ENCODE measurements at regions not wholly inside any gene's neighbourhood (a gene's known extent, or its start where the extent isn't known, plus 50 kb on each side); places are given as distances from the start of the nearest gene placed in this dataset.

DNA sequence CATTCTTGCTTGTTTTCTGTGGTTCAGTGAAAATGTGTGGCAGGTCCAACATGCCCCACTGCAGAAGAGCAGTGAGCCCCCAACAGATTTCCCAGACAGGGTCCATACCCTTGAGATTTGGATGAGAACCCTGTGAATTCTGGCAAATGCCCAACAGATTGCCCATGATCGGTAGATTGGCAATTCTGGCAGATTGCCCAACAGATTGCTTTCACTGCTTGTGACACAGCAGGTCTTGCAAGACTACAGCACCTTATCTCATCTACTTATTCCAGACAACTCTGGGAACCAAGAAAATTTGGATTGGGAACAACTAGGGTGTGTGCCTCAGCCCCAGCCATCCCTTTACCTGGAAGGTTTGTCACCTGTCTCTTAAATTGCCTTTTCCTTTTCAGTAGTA lies 143.7 kb upstream of the COL1A2 start:
- Histone ChIP-seq H3K36me3 (ENCODE audit: control insufficient read depth, insufficient read depth, low read length) (no peaks in the 10 kb centered on the region), H2AFZ (replicated peaks; ENCODE audit: low read length, poor library complexity) (no peak overlapping the region), H4K5ac (ENCODE audit: low read depth, low read length) (no peak overlapping the region), H2AK9ac (replicated peaks; ENCODE audit: low read depth, low read length, poor library complexity) (no peak overlapping the region), H3K4me2 (ENCODE audit: low read depth, low read length) (no peak overlapping the region), H3K56ac (ENCODE audit: extremely low read depth, insufficient read depth, low read length) (no peak overlapping the region), H3K18ac (ENCODE audit: low read depth, low read length) (no peak overlapping the region), H2AK5ac (ENCODE audit: low read depth, low read length) (no peak overlapping the region), H3K4me3 (ENCODE audit: insufficient read depth, low read depth, low read length) (no peak overlapping the region), H4K20me1 (ENCODE audit: insufficient read depth, low read length) (no peaks in the 10 kb centered on the region), H4K91ac (ENCODE audit: insufficient read depth, low read depth, low read length) (no peak overlapping the region), H3K9me1 (ENCODE audit: insufficient read depth, low read length) (no peaks in the 10 kb centered on the region), H3K14ac (replicated peaks; ENCODE audit: low read depth, low read length) (no peak overlapping the region), H3K4ac (ENCODE audit: low read depth, low read length) (no peak overlapping the region), H3K23ac (ENCODE audit: low read depth, low read length) (no peak overlapping the region), H3K9me3 (ENCODE audit: control insufficient read depth, insufficient read depth, low read length) (no peaks in the 10 kb centered on the region), H2BK15ac (ENCODE audit: low read depth, low read length) (no peak overlapping the region), H3K4me1 (ENCODE audit: control insufficient read depth, insufficient read depth, low read length) (no peaks in the 10 kb centered on the region), H3K27me3 (ENCODE audit: control insufficient read depth, insufficient read depth, low read length) (peaks cover 2% of the 10 kb centered on the region; the same call in 1 of the 2 replicates), H3K27ac (ENCODE audit: insufficient read depth, low read length) (no peak overlapping the region), H2BK20ac (ENCODE audit: low read depth, low read length) (no peak overlapping the region), H2BK120ac (ENCODE audit: low read depth, low read length) (no peak overlapping the region), H3K9ac (ENCODE audit: low read depth, low read length) (no peak overlapping the region), H2BK5ac (ENCODE audit: low read depth, low read length, poor library complexity, severe bottlenecking) (no peak overlapping the region), H4K8ac (ENCODE audit: low read depth in 2 of 2, low read length in 2 of 2) (no peak overlapping the region), H3K79me1 (ENCODE audit: low read depth in 1 of 2, low read length in 2 of 2) (no peaks in the 10 kb centered on the region)
- ChIA-PET CTCF (no interaction called here), POLR2A (ENCODE audit: unreplicated experiment) (no interaction called here)
- dilution Hi-C loops (cut with HindIII; ENCODE audit: low sequenced_read_pairs, unreplicated experiment): no loop called here
- in situ Hi-C loops (cut with MboI; ENCODE audit: low sequenced_read_pairs): loop anchor here (25.0 kb wide), 1 partner anchor 986 kb away; no protein-coding TSS in a partner anchor
- ATAC-seq (ENCODE audit: low read depth) (no peak), DNase-seq (no peak)
- no CpG with 5 or more reads among the region's 1 CpG for WGBS, 2 experiments (ENCODE audit: extremely low coverage in 2 of 2, insufficient read length in 1 of 2)
- no TSS peak for BruUV-seq (replicated peaks)
- no peak for TF ChIP-seq CEBPB (IDR thresholded peaks at IDR 0.05; ENCODE audit: low read depth, low read length)
- TF ChIP-seq NFE2L2 (IDR thresholded peaks at IDR 0.05; ENCODE audit: low read depth, low read length): no peak
- TF ChIP-seq FOS (IDR thresholded peaks at IDR 0.05; ENCODE audit: low read depth, low read length): no peak
- no peak for TF ChIP-seq RFX5 (IDR thresholded peaks at IDR 0.05; ENCODE audit: low read depth, low read length)
- TF ChIP-seq, protein P1, sequence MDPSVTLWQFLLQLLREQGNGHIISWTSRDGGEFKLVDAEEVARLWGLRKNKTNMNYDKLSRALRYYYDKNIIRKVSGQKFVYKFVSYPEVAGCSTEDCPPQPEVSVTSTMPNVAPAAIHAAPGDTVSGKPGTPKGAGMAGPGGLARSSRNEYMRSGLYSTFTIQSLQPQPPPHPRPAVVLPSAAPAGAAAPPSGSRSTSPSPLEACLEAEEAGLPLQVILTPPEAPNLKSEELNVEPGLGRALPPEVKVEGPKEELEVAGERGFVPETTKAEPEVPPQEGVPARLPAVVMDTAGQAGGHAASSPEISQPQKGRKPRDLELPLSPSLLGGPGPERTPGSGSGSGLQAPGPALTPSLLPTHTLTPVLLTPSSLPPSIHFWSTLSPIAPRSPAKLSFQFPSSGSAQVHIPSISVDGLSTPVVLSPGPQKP (IDR thresholded peaks at IDR 0.05; ENCODE audit: borderline replicate concordance, low read depth, low read length): no peak
- TF ChIP-seq, protein P2, sequence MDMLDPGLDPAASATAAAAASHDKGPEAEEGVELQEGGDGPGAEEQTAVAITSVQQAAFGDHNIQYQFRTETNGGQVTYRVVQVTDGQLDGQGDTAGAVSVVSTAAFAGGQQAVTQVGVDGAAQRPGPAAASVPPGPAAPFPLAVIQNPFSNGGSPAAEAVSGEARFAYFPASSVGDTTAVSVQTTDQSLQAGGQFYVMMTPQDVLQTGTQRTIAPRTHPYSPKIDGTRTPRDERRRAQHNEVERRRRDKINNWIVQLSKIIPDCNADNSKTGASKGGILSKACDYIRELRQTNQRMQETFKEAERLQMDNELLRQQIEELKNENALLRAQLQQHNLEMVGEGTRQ (IDR thresholded peaks at IDR 0.05; ENCODE audit: low read depth, low read length): no peak
- TF ChIP-seq MAZ (IDR thresholded peaks at IDR 0.05; ENCODE audit: borderline replicate concordance, low read depth, low read length): no peak
- no peak for TF ChIP-seq MAFK (IDR thresholded peaks at IDR 0.05; ENCODE audit: low read depth, low read length)
- TF ChIP-seq, protein P3, sequence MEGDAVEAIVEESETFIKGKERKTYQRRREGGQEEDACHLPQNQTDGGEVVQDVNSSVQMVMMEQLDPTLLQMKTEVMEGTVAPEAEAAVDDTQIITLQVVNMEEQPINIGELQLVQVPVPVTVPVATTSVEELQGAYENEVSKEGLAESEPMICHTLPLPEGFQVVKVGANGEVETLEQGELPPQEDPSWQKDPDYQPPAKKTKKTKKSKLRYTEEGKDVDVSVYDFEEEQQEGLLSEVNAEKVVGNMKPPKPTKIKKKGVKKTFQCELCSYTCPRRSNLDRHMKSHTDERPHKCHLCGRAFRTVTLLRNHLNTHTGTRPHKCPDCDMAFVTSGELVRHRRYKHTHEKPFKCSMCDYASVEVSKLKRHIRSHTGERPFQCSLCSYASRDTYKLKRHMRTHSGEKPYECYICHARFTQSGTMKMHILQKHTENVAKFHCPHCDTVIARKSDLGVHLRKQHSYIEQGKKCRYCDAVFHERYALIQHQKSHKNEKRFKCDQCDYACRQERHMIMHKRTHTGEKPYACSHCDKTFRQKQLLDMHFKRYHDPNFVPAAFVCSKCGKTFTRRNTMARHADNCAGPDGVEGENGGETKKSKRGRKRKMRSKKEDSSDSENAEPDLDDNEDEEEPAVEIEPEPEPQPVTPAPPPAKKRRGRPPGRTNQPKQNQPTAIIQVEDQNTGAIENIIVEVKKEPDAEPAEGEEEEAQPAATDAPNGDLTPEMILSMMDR (conservative IDR thresholded peaks at IDR 0.05; ENCODE audit: low read depth, low read length): no peak
- no peak for TF ChIP-seq RCOR1 (IDR thresholded peaks at IDR 0.05; ENCODE audit: insufficient replicate concordance, low read length)
- no peak for TF ChIP-seq CHD1 (IDR thresholded peaks at IDR 0.05; ENCODE audit: low read depth, low read length)
- TF ChIP-seq MXI1 (IDR thresholded peaks at IDR 0.05; ENCODE audit: borderline replicate concordance, low read depth, low read length): no peak
- no peak for TF ChIP-seq SMC3 (IDR thresholded peaks at IDR 0.05; ENCODE audit: low read depth, low read length)
- no peak for TF ChIP-seq RAD21 (IDR thresholded peaks at IDR 0.05; ENCODE audit: low read length)
- no peak for TF ChIP-seq POLR2A (IDR thresholded peaks at IDR 0.05; ENCODE audit: low read depth, low read length)
- no peak for TF ChIP-seq BHLHE40 (IDR thresholded peaks at IDR 0.05; ENCODE audit: low read depth, low read length)
- intact Hi-C loops (cut with micrococcal nuclease): no loop called here

Measured in IMR-90 (cell line).